ENCODE measurements at regions not wholly inside any gene's neighbourhood (a gene's known extent, or its start where the extent isn't known, plus 50 kb on each side); places are given as distances from the start of the nearest gene placed in this dataset.

GRCh38 chr11:114846416-114846791, 168.1 kb downstream of the NXPE2 start:
- TF ChIP-seq, protein P1, sequence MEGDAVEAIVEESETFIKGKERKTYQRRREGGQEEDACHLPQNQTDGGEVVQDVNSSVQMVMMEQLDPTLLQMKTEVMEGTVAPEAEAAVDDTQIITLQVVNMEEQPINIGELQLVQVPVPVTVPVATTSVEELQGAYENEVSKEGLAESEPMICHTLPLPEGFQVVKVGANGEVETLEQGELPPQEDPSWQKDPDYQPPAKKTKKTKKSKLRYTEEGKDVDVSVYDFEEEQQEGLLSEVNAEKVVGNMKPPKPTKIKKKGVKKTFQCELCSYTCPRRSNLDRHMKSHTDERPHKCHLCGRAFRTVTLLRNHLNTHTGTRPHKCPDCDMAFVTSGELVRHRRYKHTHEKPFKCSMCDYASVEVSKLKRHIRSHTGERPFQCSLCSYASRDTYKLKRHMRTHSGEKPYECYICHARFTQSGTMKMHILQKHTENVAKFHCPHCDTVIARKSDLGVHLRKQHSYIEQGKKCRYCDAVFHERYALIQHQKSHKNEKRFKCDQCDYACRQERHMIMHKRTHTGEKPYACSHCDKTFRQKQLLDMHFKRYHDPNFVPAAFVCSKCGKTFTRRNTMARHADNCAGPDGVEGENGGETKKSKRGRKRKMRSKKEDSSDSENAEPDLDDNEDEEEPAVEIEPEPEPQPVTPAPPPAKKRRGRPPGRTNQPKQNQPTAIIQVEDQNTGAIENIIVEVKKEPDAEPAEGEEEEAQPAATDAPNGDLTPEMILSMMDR (IDR thresholded peaks at IDR 0.05; ENCODE audit: insufficient read depth, low read length, poor library complexity, severe bottlenecking): no peak
- no peak for TF ChIP-seq EZH2phosphoT487 (conservative IDR thresholded peaks at IDR 0.05; ENCODE audit: low read length)

All from SU-DHL-6 (cell line).